Dermis microvascular lymphatic vessel endothelial cell (primary cell): ENCODE measurements at regions not wholly inside any gene's neighbourhood (a gene's known extent, or its start where the extent isn't known, plus 50 kb on each side); places are given as distances from the start of the nearest gene placed in this dataset.

ENCODE experiments used
- DNase-seq, 2 donors: peaks; one replicate each; pipeline versions ENCODE4 v3.0.0 to v3.0.0-alpha.2; 2010; ENCODE audit warnings: low read depth in 2 of 2

DNA sequence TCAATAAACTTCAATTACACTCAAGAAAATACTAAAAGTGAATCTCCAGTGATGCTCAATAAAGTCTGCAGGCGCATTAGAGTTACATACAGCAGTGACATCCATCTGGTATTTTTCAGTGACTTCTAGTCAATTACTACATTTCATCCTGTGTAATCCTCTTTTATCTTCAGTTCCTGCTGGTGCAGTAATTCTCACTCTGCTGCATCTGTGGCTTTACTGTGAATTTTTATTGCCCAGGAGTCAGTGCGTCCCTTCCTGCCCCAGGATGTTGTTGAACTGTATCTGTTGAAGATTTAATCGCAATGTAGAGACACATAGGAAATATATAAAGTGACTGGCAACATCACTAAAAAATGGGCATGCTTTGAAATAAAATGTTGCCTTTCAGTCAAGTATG is 196.3 kb upstream of the TMTC4 start:
- peak in 1 of 2 donors; percentile 7 for DNase-seq

- no peak for DNase-seq
Observed at GRCh38 chr13:100860866-100861265, 186.3 kb upstream of the TMTC4 start.

- no peak for DNase-seq
Observed at GRCh38 chr13:100859861-100860260, 185.3 kb upstream of the TMTC4 start.

DNA sequence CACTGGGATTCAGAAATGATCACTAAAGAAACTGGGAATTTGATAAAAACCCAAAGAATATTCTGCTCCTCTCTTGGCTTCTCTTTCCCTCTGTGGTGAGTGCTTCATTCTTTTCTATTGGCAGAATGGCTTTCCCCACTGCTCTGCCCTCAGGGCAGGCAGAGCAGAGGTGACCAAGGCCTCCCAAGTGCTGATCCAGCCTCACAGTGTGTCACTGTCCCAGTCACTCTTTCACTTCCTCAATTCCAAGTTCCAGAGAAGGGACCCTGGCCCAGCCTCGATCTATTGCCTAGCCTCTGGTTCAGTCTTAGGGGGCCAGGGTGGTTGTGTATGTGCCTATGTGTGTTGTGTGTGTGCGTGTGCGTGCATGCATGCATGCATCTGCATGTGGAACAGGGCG is 180.6 kb upstream of the TMTC4 start:
- DNase-seq = no peak

- no peak for DNase-seq
Observed at GRCh38 chr13:100854006-100854405, 179.4 kb upstream of the TMTC4 start.

GRCh38 chr13:100853434-100853833 is 178.8 kb upstream of the TMTC4 start:
- DNase-seq = no peak

DNA sequence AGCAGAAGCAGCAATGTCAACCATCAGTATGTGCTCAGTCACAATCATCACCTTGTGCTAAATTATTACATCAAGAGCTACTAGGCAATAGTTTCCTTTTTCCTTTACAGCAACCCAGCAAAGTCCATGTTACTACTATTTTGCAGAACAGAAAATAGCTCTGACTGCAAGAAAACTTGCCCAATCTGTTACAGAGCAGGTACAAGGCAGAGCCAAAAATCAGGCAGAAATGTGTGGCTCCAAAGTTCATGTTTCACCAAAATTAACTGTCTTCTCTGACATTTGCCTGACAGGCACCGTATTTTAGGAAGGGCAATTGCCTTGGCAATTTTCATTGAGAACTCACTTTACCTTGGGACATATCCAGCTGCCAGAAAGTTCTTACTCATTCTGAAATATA is 177.6 kb upstream of the TMTC4 start:
- DNase-seq = no peak

DNA sequence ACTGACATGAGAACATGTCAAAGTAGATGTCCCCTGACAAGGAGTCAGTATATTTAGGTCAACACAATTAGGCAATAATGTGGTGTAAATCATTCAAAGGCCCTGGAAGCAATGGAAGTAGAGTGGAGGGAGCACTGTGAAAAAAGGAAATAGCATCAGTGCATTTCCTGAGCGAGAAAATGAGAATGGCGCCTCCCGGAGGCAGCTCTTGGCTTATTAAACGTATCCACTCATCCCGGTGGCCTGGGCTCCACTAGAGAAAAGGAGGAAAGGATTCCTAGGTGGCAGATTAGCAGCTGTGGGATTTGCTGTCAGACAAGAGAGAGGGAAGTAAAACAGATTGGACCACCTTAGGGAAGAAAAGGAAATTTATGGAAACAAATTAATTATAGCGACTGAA is 173.7 kb upstream of the TMTC4 start:
- DNase-seq = no peak

- no peak for DNase-seq
Observed at GRCh38 chr13:100845128-100845757, 170.6 kb upstream of the TMTC4 start.

DNA sequence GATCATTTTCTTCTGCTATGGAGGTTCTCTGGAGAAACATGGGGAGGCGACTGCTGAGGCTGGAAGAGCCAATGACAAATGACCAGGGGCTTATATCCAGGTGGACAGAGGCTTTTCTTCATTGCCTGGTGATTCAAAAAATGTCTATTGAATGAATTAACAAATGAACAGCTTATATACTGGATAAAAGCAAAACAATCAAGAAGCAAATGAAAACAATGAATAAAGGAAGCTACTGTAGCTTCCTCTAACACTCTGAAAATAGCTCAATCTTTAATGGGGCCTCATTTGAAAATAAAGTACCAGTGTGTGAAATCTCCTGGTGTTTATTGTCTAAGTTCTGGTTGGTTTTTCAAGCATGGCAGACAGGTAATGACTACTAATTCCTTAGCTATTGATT is 167.5 kb upstream of the TMTC4 start:
- DNase-seq = no peak

GRCh38 chr13:100838387-100838786 is 163.8 kb upstream of the TMTC4 start:
- no peak for DNase-seq

- no peak for DNase-seq
Observed at GRCh38 chr13:100837631-100838030, 163.0 kb upstream of the TMTC4 start.

DNA sequence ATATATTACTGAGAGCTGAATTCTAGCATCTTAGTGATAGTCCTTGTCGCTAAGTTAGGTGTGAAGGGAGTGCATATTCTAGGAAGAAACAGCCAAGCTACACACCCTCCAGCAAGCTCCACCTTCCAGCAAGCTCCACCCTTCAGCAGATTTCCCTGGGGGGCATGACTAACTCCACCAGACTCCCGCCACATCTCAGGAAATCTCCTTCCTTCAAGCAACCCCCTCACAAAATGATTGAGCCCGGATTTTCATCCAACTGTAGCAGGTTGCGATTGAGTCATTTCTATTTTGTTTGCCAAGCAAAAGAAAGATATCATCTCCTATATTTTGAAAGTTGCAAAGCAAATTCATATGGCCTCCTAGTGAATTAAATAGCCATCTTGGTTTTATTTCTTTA is 162.1 kb upstream of the TMTC4 start:
- peak in 1 of 2 donors; percentile 26 for DNase-seq

DNA sequence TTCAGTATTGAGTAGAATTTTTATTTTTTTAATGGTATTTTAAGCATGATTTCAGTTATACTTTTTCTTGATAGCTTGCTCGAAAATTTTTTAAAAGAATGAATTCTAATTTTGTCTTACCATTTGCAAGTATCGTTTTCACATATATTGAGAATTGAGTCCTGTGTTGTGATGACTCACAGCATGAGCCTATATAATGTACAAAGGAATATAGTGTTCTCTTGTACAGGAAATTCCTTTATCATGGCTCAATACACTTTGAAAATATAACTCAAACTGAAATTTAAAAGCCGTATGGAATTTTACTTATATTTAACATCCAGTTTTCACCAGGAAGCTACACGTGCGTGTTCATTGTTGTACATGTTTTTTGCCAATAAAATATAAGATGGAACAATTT is 161.1 kb upstream of the TMTC4 start:
- DNase-seq = no peak

DNA sequence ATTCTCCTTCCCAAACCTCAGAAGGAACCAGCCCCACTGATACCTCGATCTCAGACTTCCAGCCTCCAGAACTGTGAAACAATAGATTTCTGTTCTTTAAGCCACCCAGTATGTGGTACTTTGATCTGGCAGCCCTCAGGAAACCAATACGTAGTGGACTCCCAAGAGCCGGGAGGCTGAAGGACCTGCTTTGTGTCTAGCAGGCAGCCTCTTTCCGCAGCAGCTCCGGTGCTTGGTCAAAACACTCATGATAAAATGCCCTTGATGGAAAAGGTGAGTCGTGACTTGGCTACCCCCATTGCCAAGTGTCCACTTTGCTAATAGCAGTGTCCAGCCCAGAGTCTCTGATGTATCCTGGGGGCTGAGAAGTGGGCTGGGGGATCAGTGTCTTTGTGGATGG is 158.8 kb upstream of the TMTC4 start:
- DNase-seq = no peak

GRCh38 chr13:100828226-100828625 is 153.6 kb upstream of the TMTC4 start:
- no peak for DNase-seq

GRCh38 chr13:100827489-100828176 is 153.0 kb upstream of the TMTC4 start:
- no peak for DNase-seq

DNA sequence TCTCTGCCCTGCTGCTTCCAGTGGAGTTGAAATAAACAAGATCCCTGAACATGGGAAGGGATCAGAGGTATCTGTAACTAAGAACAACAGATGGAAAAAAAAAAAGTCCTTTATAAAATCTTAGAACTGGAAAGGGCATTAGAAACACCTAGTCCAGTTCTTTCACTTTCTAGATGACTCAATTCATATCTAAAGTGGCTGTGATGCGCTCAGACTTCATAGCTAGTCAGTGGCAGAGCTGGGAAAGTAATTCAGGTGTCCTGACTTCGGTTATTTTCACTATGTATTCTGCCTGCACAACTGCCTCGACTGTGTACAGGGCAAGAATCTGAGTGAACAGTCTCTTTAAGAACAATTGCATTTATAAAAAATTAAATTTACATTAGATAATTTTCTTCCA is 151.8 kb upstream of the TMTC4 start:
- DNase-seq = no peak

DNA sequence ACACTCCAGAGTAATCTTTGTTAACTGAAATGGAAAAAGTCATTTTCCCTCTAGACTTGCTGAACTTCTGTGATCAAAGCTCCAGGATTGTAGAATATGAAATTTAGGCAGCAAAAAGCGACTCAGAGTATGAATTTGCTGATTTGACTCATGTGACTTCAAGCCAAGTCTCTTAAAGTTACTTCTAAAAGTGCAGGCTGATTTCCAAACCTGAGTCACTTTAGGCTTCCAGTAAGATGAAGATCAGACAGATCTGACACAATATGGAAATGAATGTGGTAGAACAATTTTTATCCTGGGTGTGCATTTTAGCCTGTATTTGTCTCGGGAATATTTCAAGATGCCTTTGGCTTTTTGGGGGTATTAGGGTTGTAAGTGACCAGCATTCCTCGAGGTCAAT is 151.0 kb upstream of the TMTC4 start:
- DNase-seq = no peak

GRCh38 chr13:100824366-100824765 is 149.8 kb upstream of the TMTC4 start:
- DNase-seq = no peak

- no peak for DNase-seq
Observed at GRCh38 chr13:100823448-100823847, 148.9 kb upstream of the TMTC4 start.

DNA sequence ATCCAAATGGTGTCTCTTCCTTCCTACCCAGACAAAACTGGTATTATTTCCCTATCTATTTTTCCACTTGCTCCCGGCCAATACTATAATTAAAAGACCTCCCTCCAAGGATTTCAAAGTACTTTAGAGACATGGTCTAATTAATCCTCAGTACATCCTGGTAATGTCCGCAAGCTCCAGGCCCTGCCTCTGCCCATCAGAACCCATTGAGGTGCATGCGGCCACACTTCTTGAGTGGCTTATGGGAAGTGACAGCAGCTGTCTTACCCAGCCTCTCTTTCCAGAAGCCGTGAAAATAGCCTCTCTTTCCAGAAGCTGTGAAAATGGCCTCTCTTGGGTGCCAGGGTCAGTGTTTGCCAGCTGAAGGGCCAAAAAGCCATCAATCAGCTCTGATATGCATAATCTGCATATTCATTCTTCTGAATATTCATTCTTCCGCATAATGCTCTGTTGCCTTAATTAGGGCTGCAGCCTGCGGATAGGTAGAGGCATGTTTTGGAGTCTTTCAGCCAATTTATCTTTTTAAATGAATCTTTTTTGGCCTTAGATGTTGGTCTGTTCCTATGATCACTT is 148.4 kb upstream of the TMTC4 start:
- no peak for DNase-seq

GRCh38 chr13:100818711-100819110 is 144.1 kb upstream of the TMTC4 start:
- DNase-seq = no peak
